MV-4-11 (cell line): ENCODE measurements at regions not wholly inside any gene's neighbourhood (a gene's known extent, or its start where the extent isn't known, plus 50 kb on each side); places are given as distances from the start of the nearest gene placed in this dataset.

Source experiments
- DNase-seq: peaks from one replicate; lab custom pipeline; 2025; lab: John Stamatoyannopoulos, UW

DNA sequence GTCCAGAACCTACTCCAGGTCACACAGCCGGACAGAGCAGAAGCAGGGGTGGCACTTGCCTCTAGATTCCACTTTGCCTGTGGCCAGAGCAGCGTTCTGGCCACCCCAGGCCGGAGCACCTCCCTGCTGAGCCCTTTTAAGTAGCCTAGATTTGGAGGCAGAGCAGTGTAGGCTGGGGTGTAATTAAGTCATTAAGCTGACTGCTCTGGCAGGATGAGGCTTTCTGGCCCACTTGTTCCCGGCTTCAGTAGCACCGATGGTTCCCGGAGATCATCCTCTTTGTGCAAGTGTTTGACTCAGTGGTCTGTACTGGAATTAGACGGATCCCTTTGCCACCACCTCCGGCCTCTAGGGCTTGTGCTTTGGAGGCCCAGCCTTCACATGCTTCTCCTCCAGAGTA, 281.9 kb upstream of the ANKRD55 start:
- DNase-seq: no peak

DNA sequence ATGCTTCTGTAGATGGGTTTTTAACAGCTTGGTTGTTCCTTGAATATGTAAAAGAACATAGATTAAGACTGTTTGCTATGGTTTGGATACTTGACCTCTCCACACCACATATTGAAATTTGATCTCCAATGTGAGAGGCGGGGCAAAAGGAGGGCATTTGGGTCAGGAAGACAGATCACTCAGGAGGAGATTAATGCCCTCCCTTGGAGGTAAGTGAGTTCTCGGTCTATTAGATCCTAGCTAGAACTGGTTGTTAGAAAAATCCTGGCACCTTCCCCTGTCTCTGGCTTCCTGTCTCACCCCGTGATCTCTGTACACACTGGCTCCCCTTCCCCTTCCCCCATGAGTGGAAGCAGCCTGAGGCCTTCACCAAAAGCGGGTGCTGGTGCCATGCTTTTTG, 281.1 kb upstream of the ANKRD55 start:
- no peak for DNase-seq

DNA sequence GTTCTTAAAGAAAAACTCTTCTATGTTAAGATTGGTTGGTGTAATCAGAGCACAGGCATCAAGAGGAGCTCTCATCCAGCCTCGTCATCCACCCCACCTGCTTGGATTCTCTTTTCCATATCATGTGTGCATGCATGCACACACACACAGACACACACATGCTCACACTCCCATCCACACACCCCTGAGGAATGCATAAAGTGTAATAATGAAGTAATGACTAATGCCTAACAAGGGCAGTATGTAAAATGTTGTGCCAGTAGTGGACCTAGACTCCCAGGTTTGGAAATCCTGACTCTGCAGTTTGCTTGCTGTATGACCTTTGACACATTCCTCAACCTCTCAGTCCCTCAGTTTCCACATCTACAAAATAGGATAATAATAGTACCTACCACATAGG, 280.0 kb upstream of the ANKRD55 start:
- no peak for DNase-seq

DNA sequence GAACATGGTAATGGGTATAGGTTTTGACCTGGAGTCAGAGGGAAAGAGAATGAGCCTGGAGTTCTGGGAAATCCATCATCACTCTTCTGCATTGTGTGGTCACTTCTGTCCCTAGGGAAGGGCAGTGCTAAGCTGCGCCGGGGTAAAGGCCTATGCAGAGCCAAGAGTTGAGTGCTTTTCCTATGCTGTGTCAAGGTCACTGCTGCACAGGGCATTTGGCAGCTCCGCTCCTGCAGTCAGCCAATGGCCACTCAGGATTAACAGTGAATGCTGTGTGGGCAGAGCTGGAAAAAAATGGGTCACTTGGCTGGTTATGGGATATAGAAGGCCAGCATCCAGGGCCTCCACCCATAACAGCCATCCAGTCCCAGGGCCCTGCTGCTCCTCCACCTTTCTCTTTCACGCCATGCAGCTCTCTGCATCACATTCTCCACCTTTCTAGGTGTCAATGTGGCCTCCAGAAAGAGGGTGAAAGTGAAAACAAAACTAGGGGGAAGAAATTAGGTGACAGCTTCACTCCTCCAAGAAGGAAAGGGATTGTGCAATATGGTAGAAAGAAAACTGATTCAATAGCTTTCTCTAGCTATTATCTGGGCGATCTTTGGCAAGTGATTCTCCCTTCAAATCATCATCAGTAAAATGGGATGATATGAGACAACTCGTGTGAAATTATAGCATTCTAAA, 279.3 kb upstream of the ANKRD55 start:
- no peak for DNase-seq

DNA sequence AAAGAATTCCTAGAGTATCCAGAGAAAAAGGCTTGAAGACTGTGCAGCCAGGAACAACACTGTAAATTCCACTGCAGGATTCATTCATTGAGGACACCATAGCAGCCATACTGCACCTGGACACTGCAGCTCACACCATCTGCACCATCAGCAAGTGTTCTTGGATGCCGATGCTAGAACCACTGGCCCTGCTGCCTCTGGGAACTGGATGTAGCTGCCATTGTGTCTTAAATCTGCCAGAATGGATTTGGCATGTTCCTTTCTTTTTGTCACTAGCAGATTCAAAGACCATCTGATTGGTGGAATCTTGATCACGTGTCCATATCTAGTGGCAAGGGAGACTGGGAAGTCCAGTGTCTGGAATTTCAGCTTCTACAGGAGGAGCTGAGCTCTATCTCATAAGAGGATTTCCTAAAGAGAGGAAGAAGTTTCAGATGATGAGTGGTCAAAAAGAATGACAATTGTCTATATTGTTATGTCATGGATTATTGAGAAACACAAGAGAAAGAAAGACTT, 278.3 kb upstream of the ANKRD55 start:
- no peak for DNase-seq

DNA sequence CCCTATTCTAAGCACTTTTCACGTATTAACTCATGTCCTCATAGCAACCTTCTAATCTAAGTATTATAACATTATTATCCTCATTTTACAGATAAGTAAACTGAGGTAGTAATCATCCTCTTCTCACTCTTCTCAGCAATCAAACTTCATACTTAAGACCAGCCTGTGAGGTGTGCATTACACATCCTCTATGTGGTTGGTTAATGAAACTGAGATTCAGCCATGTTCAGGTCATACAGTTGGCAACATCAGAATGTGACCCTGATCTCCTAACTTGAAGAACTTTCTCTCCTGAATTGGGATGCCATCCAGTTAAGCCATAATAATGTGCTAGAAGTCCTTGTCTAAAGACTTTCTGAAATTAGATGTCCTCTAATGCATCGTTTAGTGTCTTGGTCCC, 275.1 kb upstream of the ANKRD55 start:
- DNase-seq: no peak

DNA sequence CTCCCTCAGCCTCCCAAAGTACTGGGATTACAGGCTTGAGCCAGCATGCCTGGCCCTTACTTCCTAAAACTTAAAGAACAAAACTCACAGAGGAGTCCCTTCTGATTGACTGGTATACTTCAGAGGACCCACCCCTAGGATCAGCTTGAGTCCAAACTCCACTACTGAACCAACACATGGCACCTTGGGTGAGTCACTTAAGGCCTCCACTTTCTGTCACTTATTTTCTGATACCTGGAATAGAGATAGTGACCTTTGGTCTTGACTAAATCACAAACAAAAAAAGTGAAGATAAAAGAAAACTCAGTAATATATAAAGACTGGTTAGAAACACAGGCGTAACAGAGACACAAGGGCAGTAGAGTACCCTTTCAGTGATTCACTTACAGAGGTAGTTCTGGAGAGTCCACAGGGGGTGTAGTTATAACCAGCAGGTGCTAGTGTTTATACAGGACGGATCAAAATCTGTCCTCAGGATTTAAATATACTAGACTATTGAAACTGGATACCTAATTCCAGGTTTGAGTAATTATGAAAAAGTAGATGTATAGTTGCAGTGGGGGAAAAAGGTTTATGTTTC, 274.3 kb upstream of the ANKRD55 start:
- no peak for DNase-seq

DNA sequence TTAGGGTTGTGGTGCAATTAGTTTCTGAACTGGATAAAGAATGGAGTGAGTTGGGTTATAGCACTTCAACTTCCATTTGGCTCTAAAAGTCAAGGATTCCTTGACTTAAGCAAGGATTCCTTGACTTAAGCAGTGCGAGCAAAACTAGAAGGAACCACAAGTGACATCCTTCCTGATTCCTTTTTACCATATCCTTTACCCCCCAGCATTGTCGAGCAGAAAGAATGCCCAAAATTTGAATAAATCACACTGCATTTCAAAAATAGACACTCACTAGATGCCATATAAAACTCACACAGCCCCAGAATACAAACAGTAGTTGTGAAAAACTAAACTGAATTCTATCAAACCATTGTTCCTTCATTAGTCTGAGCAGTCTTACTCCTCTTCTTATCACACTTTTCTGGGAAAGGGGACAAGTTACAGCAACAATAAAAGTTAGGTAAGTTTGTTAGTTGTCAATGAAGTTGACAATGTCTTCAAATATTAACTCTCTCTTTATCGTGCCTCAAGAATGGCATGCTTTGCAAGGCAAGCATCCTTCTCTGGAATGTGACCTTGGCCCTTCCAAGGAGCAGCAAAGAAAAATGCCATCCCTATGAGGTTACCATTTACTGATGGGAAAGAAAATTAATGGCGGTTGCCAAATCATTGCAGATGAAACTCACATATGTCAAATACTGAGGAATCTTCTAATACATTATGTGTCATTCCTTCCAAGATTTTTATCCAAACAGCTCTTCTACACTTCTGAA, 273.3 kb upstream of the ANKRD55 start:
- no peak for DNase-seq

DNA sequence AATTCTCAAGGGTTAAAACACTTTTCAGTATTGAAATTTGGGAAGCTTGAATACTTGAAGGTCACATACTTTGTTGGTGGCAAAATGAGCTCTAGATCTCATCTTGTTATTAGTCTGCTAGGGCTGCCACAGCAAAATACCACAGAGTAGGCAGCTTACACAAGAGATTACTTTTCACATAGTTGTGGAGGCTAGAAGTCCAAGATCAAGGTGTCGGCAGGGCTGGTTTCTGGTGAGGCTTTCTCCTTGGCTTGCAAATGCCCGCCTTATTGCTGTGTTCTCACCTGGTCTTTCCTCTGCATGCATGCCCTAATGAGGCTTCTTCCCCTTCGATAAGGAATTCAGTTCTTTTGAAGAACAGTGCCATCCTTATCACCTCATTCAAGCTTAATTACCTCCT, 270.8 kb upstream of the ANKRD55 start:
- no peak for DNase-seq

DNA sequence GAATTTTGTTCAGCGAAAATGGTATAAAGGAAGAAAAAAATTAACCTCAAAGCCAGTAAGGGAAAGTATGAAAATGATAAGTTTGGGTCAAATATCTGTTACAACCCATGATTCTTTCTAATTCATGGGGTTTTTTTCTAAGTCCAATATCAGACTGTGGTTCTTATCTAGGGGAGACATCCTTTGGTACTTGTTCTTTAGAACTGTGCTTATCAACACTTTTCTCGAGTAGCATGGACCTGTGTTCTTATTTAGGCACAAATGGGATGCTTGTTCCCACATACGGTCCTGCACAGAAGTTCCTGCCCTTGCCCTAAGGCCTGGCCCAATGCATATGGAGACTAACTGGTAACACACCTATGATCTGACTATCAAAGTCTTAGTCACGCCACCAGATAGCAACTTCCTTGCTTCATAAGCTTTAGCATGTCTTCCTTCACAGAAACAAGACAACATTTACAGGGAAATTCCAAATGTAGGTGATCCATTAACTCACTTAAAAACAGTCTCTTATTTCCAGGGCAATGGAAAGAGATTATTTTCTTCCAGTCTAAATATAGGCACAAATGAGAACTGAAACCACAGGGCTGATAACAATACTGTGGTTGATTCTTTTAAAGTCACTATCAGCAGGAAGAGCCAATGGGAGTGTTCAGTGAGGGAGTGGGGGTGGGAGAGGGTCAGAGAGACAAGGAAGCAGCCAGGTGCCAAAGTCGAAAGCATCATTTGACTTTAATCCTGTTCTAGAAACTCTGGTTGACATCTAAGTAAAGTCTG, 268.8 kb upstream of the ANKRD55 start:
- peak; percentile 74 for DNase-seq

DNA sequence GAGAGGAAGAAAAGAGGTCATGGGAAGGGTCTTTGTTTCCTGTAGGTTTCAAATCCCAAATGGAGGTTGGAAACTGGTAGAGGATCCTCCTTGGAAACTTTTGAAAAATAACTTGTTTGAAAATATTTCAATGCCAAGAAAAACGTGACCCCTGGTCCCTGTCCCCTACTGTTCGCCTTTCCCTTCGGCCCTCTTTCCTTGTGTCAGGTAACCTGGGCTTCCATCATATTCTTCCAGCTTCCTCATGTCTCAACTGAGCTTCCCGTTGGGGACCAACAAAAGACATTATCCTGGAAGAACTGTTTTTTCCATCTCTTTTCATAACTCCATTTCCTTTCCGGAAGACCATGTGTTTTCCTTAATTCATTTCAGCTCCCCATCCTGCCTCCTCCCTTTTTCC, 266.8 kb upstream of the ANKRD55 start:
- DNase-seq: no peak

DNA sequence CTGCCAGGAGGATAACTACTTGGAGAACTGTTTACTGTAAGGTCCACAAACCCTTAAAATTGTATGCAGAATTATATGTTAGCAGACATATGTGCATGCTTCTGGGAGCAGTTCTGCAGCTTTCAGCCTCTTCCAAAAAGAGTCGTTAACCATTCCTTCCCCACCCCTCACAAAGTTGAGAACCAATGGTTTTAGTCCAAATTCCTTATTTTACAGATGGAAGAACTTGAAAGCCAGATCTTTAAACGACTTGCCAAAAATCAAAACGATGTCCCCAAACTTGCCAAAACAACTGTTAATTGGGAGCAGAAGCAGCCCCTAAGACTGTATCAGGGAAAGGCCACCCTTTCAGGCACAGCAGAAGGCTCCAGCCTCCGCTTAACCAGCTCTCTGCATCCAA, 266.4 kb upstream of the ANKRD55 start:
- no peak for DNase-seq

DNA sequence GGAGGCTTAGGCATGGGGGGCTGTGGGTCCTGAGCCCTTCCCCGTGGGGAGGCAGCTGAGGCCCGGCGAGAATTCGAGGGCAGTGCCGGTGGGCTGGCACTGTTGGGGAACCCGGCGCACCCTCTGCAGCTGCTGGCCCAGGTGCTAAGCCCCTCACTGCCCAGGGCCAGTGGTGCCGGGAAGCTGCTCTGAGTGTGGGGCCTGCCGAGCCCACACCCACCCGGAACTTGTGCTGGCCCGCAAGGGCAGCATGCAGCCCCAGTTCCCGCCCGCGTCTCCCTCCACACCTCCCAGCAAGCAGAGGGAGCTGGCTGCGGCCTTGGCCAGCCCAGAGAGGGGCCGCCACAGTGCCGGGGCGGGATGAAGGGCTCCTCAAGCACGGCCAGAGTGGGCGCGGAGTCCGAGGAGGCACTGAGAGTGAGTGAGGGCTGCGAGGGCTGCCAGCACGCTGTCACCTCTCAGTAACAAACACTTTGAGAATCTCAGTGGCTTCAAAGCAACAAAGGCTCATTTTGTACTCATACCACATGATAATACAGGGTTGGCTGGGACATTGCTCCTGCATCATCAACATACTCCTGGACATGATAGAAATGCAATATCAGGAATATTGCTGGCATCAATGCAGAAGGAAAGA, 265.7 kb upstream of the ANKRD55 start:
- DNase-seq: no peak

DNA sequence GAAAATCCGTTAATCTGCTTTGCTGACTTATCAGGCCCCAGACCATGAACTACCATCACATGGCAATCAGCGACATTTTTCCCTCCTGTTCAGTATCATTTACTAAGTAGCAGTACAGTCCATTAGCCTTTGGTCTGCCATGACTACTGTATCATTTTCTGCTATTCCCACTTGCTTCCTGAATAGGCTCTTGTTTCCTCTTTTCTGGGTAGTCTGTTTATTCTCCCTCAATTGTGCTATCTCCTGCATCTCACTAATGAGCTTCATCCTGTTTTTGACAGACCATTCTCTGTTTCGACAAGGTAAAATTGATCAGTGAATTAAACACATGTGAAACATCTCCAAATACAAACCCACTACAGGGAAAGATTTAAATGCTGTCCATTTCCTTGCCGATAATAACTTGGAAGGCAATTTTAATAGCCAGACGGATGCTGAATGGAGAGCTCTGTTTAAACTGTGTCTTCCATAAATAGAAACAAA, 263.5 kb upstream of the ANKRD55 start:
- DNase-seq: peak; percentile 32

DNA sequence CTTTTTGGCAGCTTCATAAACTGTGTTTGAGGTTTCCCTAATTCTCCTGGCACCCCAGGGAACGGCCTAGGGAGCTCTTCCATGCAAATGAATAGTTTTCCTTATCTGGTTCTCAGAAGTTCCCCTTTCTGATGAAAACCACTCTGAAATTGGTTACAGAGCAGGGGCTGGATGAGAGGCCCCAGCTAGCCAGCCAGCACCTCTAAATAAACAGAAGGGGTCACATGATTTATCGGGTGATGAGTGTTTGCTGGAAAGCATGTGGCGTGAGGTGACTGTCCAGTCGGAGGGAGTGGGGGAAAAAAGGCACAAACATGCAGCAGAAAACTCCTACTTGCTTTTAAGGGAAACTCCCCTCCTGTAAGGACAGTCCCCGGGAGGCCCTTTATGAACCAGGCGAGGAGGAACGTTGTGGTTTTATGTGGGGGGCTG, 261.2 kb upstream of the ANKRD55 start:
- peak; percentile 64 for DNase-seq

DNA sequence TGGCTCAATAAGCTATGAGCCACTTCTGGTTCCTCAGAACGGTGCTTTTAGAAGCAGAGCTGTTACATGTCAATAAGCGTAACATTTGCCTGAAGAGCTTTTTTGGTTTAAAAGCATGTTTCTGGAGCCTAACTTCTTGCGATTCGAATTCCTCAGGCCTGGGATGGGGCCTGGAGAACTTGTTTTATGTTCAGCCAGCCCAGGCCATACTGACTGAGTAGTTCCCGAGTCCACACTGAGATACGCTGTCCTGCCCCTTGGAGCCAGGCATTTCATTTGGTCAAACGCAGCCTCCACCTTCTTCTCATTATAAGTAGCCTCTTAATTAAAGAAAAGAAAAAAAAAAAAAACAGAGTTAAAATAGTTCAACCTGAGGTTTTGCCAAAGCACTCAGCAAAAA, 260.6 kb upstream of the ANKRD55 start:
- no peak for DNase-seq

DNA sequence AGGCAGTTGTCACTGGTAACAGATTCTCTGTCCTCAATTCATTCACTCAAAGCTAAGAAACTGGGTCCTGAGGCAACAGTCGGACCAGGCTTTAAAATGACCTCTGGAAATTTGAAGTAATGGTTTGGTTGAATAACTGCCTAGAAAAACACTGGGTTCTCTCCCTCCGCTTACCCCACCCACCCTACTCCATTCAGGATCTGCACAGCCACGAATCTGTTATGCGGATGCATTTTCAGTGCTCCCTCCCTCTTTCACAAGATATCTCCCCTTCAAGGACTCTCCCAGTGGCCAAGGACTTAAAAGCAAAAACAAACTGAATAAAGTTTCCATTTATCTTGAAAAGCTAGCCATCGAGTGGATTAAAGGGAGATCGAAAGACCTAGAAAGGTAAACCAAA, 260.2 kb upstream of the ANKRD55 start:
- no peak for DNase-seq

DNA sequence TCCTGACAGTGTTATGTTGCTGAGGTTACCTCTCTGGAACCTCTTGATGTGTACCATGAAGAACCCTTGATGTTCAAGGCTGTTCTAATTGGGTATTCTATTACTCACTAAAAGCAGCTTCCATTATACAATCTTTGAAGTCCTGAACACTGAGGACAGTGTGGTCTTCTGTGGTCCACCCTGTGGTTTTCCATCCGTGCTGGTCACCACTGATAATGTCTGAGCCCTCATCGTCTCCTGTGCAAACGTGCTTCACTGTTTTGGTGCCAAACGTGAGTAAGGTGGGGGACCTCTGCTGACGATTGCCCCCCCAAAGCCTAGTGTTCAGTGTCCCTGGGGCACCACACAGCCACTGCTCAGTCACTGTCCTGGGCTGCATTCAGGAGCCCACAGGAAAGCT, 259.7 kb upstream of the ANKRD55 start:
- no peak for DNase-seq

DNA sequence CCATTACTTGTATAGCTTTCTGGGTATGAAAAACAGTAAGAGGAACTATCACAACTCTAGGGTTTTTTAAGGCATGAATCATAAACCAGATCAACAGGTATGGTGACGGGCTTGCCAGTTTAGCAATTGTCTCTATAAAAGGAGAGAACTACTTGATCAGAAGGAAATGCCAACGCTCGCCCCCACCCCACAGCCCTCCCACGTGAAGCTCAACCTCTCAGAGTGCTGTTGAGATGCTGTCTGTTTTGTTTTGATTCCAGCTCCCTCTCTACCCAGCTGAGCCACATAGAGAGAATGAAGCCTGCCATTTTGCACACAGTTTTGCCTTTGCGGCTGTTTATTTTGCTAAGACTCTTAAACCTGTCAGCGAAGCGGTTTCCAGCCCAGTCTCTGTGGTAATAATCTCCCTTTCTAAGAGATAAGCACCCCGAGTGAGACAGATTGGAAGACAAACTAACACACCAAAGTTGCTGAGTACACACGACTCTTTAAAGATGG, 257.9 kb upstream of the ANKRD55 start:
- DNase-seq: no peak

DNA sequence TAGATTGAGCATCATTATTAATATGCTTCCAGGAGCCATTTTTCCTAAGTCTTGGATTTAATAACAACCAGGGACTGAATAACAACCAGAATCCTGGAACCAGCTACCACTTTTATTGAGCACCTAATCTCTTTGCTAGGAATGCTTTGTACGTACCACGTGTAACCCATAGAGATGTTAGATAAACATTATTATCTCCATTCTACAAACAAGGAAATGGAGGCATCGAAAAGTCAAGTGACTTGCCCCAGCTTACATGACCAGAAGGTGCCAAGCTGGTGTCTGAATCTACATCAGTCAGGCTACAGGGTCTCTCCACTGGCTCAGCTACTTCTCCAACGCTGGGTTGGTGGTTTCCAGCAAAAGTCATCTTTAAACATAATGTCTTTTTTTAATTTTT, 256.1 kb upstream of the ANKRD55 start:
- DNase-seq: no peak

DNA sequence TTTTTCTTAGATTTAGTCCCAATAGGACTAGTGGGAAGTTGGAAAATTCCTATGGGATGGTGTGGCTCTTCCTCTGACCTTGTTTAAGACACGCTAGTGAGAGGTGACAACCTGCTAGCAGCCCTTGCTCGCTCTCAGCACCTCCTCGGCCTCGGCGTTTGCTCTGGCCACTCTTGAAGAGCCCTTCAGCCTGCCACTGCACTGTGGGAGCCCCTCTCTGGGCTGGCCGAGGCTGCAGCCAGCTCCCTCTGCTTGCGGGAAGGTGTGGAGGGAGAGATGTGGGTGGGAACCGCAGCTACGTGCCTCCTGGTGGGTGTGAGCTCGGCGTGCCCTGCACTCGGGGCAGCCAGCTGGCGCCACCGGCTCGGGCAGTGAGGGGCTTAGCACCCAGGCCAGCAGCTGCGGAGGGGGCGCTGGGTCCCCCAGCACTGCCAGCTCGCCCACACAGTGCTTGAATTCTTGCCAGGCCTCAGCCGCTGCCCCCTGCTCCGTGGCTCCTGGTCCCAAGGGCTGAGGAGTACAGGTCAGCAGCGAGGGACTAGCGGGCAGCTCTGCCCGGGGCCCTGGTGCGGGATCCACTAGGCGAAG, 254.5 kb upstream of the ANKRD55 start:
- DNase-seq: no peak
